ENCODE measurements at regions not wholly inside any gene's neighbourhood (a gene's known extent, or its start where the extent isn't known, plus 50 kb on each side); places are given as distances from the start of the nearest gene placed in this dataset.

- ChIA-PET CTCF (ENCODE audit: low intra/inter-chr PET ratio, low total read pairs) (no interaction called here), POLR2A (no interaction called here)
- 1% methylated on average over 5 of the region's 5 CpGs for WGBS (ENCODE audit: low lambda C conversion rate)
- FAIRE-seq (no peak), ATAC-seq (no peak), DNase-seq (ENCODE audit: low spot score) (no peak)
- H3K9ac ChIP-seq (ENCODE audit: insufficient read depth, low read depth, low read length): no peak overlapping the region
- no peak overlapping the region for H2AFZ ChIP-seq (ENCODE audit: low read length)
- H3K36me3 ChIP-seq (replicated peaks in 1 of 2; ENCODE audit: control insufficient read depth in 1 of 2, insufficient read depth in 2 of 2, low read length in 2 of 2): no peaks in the 10 kb centered on the region
- H3K4me2 ChIP-seq (ENCODE audit: low read depth, low read length): no peak overlapping the region
- no peak overlapping the region for H3K4me3 ChIP-seq (replicated peaks in 1 of 3; ENCODE audit: insufficient read depth in 1 of 3, low read depth in 2 of 3, low read length in 3 of 3)
- BruUV-seq (replicated peaks): no TSS peak
- H3K79me2 ChIP-seq (ENCODE audit: insufficient read depth, low read length): no peaks in the 10 kb centered on the region
- intact Hi-C loops (cut with micrococcal nuclease; ENCODE audit: unreplicated experiment) (no loop called here), in situ Hi-C loops (cut with HindIII; ENCODE audit: extremely low pct_ligation_motif_present, low pct_unique_long_range_greater_than_20kb) (no loop called here)
- no peaks in the 10 kb centered on the region for H3K4me1 ChIP-seq (ENCODE audit: insufficient read depth, low read length)
- no peaks in the 10 kb centered on the region for H3K27me3 ChIP-seq (ENCODE audit: control insufficient read depth in 1 of 2, insufficient read depth in 2 of 2, low read length in 2 of 2)
- peaks cover 70% of the 10 kb centered on the region for H3K9me3 ChIP-seq (ENCODE audit: low read length)
- H4K20me1 ChIP-seq (ENCODE audit: insufficient read depth, low read length): no peaks in the 10 kb centered on the region
- no peak overlapping the region for H3K27ac ChIP-seq (ENCODE audit: extremely low read length, insufficient read depth, low read length)
- TF ChIP-seq MAFK (conservative IDR thresholded peaks at IDR 0.05 in 1 of 2, IDR thresholded peaks at IDR 0.05 in 1 of 2; ENCODE audit: low read length in 2 of 2) (0 out of 4 replicates have a peak, but pooled peaks have one; percentile 12 to 57), ZNF263 (CRISPR knock-in tag; IDR thresholded peaks at IDR 0.05) (no peak)
These were observed 403.0 kb upstream of the HS3ST1 start for GRCh38 chr4:11831739-11832138.

DNA sequence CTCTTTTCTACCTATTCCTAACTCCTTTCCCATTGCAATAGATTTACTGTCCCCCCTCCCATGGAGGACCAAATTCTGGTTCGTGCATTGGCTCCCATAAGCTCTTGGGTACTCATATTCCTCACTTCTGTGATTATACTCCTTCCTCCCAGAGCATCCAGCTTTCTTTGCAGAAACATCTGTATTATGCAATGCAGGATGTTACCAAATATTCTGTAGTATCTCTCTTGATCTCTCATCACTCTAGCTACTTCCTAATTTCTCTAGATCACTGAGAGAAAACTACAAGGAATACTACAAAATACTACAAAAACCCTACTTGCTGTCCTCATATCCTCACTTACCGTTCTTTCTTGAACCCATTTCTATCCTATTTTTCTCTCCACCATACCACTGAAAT, 395.9 kb upstream of the HS3ST1 start:
- intact Hi-C loops (cut with micrococcal nuclease; ENCODE audit: unreplicated experiment): no loop called here
- H3K27me3 ChIP-seq (ENCODE audit: control insufficient read depth in 1 of 2, insufficient read depth in 2 of 2, low read length in 2 of 2): no peaks in the 10 kb centered on the region
- ChIA-PET CTCF (ENCODE audit: low intra/inter-chr PET ratio, low total read pairs) (no interaction called here), POLR2A (no interaction called here)
- no peaks in the 10 kb centered on the region for H3K36me3 ChIP-seq (replicated peaks in 1 of 2; ENCODE audit: control insufficient read depth in 1 of 2, insufficient read depth in 2 of 2, low read length in 2 of 2)
- no peak overlapping the region for H3K4me3 ChIP-seq (replicated peaks in 1 of 3; ENCODE audit: insufficient read depth in 1 of 3, low read depth in 2 of 3, low read length in 3 of 3)
- BruUV-seq (replicated peaks): no TSS peak
- no peak for DNase-seq (ENCODE audit: low spot score)
- H3K4me1 ChIP-seq (ENCODE audit: insufficient read depth, low read length): no peaks in the 10 kb centered on the region
- in situ Hi-C loops (cut with HindIII; ENCODE audit: extremely low pct_ligation_motif_present, low pct_unique_long_range_greater_than_20kb): no loop called here
- no peak overlapping the region for H3K9ac ChIP-seq (ENCODE audit: insufficient read depth, low read depth, low read length)
- WGBS (ENCODE audit: low lambda C conversion rate): 0% methylated on average over 2 of the region's 2 CpGs
- no peak for ATAC-seq
- no peak for TF ChIP-seq HOXA5 (CRISPR knock-in tag; IDR thresholded peaks at IDR 0.05)
- no peak for TF ChIP-seq HDAC1 (CRISPR knock-in tag; IDR thresholded peaks at IDR 0.05)
- no peak for TF ChIP-seq KLF13 (CRISPR knock-in tag; IDR thresholded peaks at IDR 0.05)
- no peak for TF ChIP-seq ARNT (IDR thresholded peaks at IDR 0.05)
- TF ChIP-seq HDAC6 (IDR thresholded peaks at IDR 0.05; ENCODE audit: low read depth, low read length): no peak
- no peak for TF ChIP-seq ZFX (CRISPR knock-in tag; IDR thresholded peaks at IDR 0.05; ENCODE audit: low read depth)
- TF ChIP-seq, protein P1, sequence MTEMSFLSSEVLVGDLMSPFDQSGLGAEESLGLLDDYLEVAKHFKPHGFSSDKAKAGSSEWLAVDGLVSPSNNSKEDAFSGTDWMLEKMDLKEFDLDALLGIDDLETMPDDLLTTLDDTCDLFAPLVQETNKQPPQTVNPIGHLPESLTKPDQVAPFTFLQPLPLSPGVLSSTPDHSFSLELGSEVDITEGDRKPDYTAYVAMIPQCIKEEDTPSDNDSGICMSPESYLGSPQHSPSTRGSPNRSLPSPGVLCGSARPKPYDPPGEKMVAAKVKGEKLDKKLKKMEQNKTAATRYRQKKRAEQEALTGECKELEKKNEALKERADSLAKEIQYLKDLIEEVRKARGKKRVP (CRISPR knock-in tag; IDR thresholded peaks at IDR 0.05): no peak
- TF ChIP-seq, protein P2, sequence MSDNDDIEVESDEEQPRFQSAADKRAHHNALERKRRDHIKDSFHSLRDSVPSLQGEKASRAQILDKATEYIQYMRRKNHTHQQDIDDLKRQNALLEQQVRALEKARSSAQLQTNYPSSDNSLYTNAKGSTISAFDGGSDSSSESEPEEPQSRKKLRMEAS (IDR thresholded peaks at IDR 0.05): no peak
- no peak for TF ChIP-seq ZFP1 (CRISPR knock-in tag; IDR thresholded peaks at IDR 0.05)
- TF ChIP-seq, protein P3, sequence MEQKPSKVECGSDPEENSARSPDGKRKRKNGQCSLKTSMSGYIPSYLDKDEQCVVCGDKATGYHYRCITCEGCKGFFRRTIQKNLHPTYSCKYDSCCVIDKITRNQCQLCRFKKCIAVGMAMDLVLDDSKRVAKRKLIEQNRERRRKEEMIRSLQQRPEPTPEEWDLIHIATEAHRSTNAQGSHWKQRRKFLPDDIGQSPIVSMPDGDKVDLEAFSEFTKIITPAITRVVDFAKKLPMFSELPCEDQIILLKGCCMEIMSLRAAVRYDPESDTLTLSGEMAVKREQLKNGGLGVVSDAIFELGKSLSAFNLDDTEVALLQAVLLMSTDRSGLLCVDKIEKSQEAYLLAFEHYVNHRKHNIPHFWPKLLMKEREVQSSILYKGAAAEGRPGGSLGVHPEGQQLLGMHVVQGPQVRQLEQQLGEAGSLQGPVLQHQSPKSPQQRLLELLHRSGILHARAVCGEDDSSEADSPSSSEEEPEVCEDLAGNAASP (CRISPR knock-in tag; IDR thresholded peaks at IDR 0.05; ENCODE audit: borderline replicate concordance): no peak
- TF ChIP-seq ZNF274 (CRISPR knock-in tag; IDR thresholded peaks at IDR 0.05): no peak
- no peak for TF ChIP-seq ARNT2 (CRISPR knock-in tag; IDR thresholded peaks at IDR 0.05; ENCODE audit: low read depth)
- no peak for TF ChIP-seq GATAD1 (CRISPR knock-in tag; IDR thresholded peaks at IDR 0.05)
- no peak for TF ChIP-seq ZBTB21 (CRISPR knock-in tag; IDR thresholded peaks at IDR 0.05)
- no peak for TF ChIP-seq TFAP4 (IDR thresholded peaks at IDR 0.05; ENCODE audit: borderline replicate concordance, low read depth)
- TF ChIP-seq MIXL1 (CRISPR knock-in tag; IDR thresholded peaks at IDR 0.05): no peak
- TF ChIP-seq TBX2 (CRISPR knock-in tag; IDR thresholded peaks at IDR 0.05; ENCODE audit: borderline replicate concordance): no peak
- no peak for FAIRE-seq
- no peaks in the 10 kb centered on the region for H3K79me2 ChIP-seq (ENCODE audit: insufficient read depth, low read length)
- no peak overlapping the region for H3K27ac ChIP-seq (ENCODE audit: extremely low read length, insufficient read depth, low read length)
- peaks cover 85% of the 10 kb centered on the region for H3K9me3 ChIP-seq (ENCODE audit: low read length)
- H4K20me1 ChIP-seq (ENCODE audit: insufficient read depth, low read length): no peaks in the 10 kb centered on the region
- H3K4me2 ChIP-seq (ENCODE audit: low read depth, low read length): no peak overlapping the region
- no peak overlapping the region for H2AFZ ChIP-seq (ENCODE audit: low read length)

Measured in HepG2 (cell line).